B cell (primary cell): ENCODE measurements at regions not wholly inside any gene's neighbourhood (a gene's known extent, or its start where the extent isn't known, plus 50 kb on each side); places are given as distances from the start of the nearest gene placed in this dataset.
A peak's percentile ranks its signal among the peaks of the same experiment; 100 is the strongest.

Experiments
- ATAC-seq: fragments of 200-7000 bp; cut with Tn5 transposase; one replicate; pipeline ENCODE4 v1.10.0; 2021; ENCODE audit warnings: low read depth, mild to moderate bottlenecking, moderate number of reproducible peaks, moderate library complexity
- CTCF ChIA-PET: fragments of 350-600 bp; sonication (Branson Sonifier 250); formaldehyde crosslinking; loops from one replicate; lab custom pipeline; 2021; ENCODE audit warnings: antibody characterized with exemption, inconsistent platforms; lab: Charles Lee
- POLR2A ChIA-PET: fragments of 350-600 bp; sonication (Branson Sonifier 250); formaldehyde crosslinking; loops from one replicate; lab custom pipeline; 2021; ENCODE audit warnings: antibody characterized with exemption; lab: Charles Lee
- DNase-seq: peaks from one replicate; pipeline ENCODE4 v3.0.0; 2013
- H2AFZ ChIP-seq: 2 replicates; pipeline ENCODE4 v1.6.1; 2012; ENCODE audit warnings: mild to moderate bottlenecking, low read depth, low read length; ENCODE audit not compliant: insufficient read depth, poor library complexity, severe bottlenecking
- H3K27ac ChIP-seq, 2 donors: 1 replicate in 1 of 2; 2 replicates in 1 of 2; pipeline ENCODE4 v1.5.1; 2012 to 2013; ENCODE audit warnings: low read length in 2 of 2, mild to moderate bottlenecking in 2 of 2, moderate library complexity in 1 of 2
- H3K27me3 ChIP-seq, 4 experiments: fragments of 200-600 bp in 1 of 4; sonication (generic) in 1 of 4; replicated peaks in 1 of 4; 1 replicate in 2 of 4; 2 replicates in 2 of 4; pipeline versions ENCODE4 v1.6.1 to v1.7.0; 2013 to 2016; ENCODE audit warnings: low read length in 3 of 4, mild to moderate bottlenecking in 2 of 4, mixed read lengths in 1 of 4, moderate library complexity in 1 of 4; ENCODE audit not compliant: insufficient read depth in 4 of 4, control insufficient read depth in 3 of 4; ENCODE audit errors: control extremely low read depth in 1 of 4
- H3K36me3 ChIP-seq, 2 experiments: replicated peaks in 1 of 2; 1 replicate in 1 of 2; 2 replicates in 1 of 2; pipeline versions ENCODE4 v1.6.1 to v1.7.1; 2013; ENCODE audit warnings: low read length in 1 of 2; ENCODE audit not compliant: insufficient read depth in 2 of 2, control insufficient read depth in 1 of 2; ENCODE audit errors: control extremely low read depth in 1 of 2, extremely low read depth in 1 of 2
- H3K4me1 ChIP-seq, 2 donors: fragments of 200-600 bp in 1 of 2; sonication (generic) in 1 of 2; 1 replicate in 1 of 2; 2 replicates in 1 of 2; pipeline versions ENCODE4 v1.5.1 to v1.6.1; 2013 to 2017; ENCODE audit warnings: low read length in 2 of 2; ENCODE audit not compliant: control insufficient read depth in 2 of 2, insufficient read depth in 2 of 2
- H3K4me2 ChIP-seq: replicated peaks from 2 replicates; pipeline ENCODE3; 2012; ENCODE audit warnings: mild to moderate bottlenecking, low read depth, low read length; ENCODE audit not compliant: poor library complexity, severe bottlenecking
- H3K4me3 ChIP-seq, 5 experiments: fragments of 200-600 bp in 1 of 5; sonication (generic) in 1 of 5; 1 replicate in 3 of 5; 2 replicates in 2 of 5; pipeline versions ENCODE4 v1.5.1 to v1.7.0; 2011 to 2016; ENCODE audit warnings: low read length in 4 of 5, mild to moderate bottlenecking in 4 of 5, low read depth in 2 of 5, control low read depth in 1 of 5, moderate library complexity in 1 of 5; ENCODE audit not compliant: insufficient read depth in 1 of 5; ENCODE audit errors: control extremely low read depth in 1 of 5, extremely low read depth in 1 of 5
- H3K79me2 ChIP-seq: fragments of 200-600 bp; sonication (generic); one replicate; pipeline ENCODE4 v1.6.0; 2016; ENCODE audit warnings: low read length; ENCODE audit not compliant: control insufficient read depth, insufficient read depth
- H3K9ac ChIP-seq: fragments of 200-600 bp; sonication (generic); 2 replicates; pipeline ENCODE4 v1.6.1; 2017; ENCODE audit warnings: mild to moderate bottlenecking, low read length, moderate library complexity
- H3K9me3 ChIP-seq, 3 donors: one replicate each; pipeline versions ENCODE4 v1.6.1 to v1.7.1; 2013; ENCODE audit warnings: low read length in 2 of 3; ENCODE audit not compliant: control insufficient read depth in 2 of 3, insufficient read depth in 1 of 3; ENCODE audit errors: control extremely low read depth in 1 of 3
- H4K20me1 ChIP-seq: 2 replicates; pipeline ENCODE4 v1.6.0; 2012; ENCODE audit warnings: mild to moderate bottlenecking, low read length; ENCODE audit not compliant: insufficient read depth, control insufficient read depth, poor library complexity, severe bottlenecking
- H3K27ac Mint-ChIP-seq: one replicate; pipeline ENCODE4 v1.8.0; 2021; ENCODE audit warnings: mixed read lengths
- H3K27me3 Mint-ChIP-seq: one replicate; pipeline ENCODE4 v1.8.0; 2021; ENCODE audit warnings: mixed read lengths
- H3K4me1 Mint-ChIP-seq: one replicate; pipeline ENCODE4 v1.8.0; 2021; ENCODE audit warnings: mixed read lengths
- H3K4me3 Mint-ChIP-seq: one replicate; pipeline ENCODE4 v1.8.0; 2021; ENCODE audit warnings: mixed read lengths
- H3K9me3 Mint-ChIP-seq: one replicate; pipeline ENCODE4 v1.8.0; 2022; ENCODE audit warnings: mixed read lengths; ENCODE audit not compliant: insufficient read depth
- EZH2 ChIP-seq: IDR thresholded peaks from 2 replicates; pipeline ENCODE4 v1.6.1; 2012; ENCODE audit warnings: borderline replicate concordance, low read depth, mild to moderate bottlenecking, moderate library complexity, low read length; ENCODE audit not compliant: insufficient read depth, poor library complexity, severe bottlenecking
- WGBS: methylation state at CpG from one replicate; pipeline ENCODE4 v1.1.5; 2013; ENCODE audit warnings: missing lambda C conversion rate; ENCODE audit not compliant: insufficient coverage; 5-methylcytosine and 5-hydroxymethylcytosine counted together
- intact Hi-C: fragments of 100-400 bp; cut with micrococcal nuclease; formaldehyde crosslinking; loops from one replicate; pipeline ENCODE4 v1.10.0; 2022
- TF ChIP-seq, protein P1 (sequence below): fragments of 200-600 bp; IDR thresholded peaks from one replicate; pipeline ENCODE4 v1.8.0; 2022; ENCODE audit warnings: antibody characterized with exemption, mild to moderate bottlenecking

DNA sequence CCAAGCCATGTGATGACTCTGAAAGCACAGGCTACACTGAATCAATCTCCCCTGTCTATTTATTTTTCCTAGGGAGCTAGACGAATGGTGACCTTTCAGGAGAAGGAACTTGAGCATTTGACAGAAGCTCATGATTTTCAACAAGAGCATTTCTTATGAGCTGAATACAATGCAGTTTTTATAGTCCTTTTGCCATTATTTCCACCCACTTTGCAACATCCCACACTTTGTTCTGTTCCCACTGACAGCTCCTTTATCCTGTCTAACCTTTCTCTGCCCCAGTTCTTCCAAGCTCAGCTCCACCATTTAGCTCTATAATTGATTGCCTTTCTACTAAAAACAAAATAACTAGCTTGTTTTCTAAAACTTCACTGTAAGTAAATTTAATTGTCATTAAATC is 91.9 kb upstream of the PRSS1 start:
- DNase-seq = no peak
- H3K9ac ChIP-seq = no peak overlapping the region
- no peaks in the 10 kb centered on the region for H4K20me1 ChIP-seq
- TF ChIP-seq, protein P1, sequence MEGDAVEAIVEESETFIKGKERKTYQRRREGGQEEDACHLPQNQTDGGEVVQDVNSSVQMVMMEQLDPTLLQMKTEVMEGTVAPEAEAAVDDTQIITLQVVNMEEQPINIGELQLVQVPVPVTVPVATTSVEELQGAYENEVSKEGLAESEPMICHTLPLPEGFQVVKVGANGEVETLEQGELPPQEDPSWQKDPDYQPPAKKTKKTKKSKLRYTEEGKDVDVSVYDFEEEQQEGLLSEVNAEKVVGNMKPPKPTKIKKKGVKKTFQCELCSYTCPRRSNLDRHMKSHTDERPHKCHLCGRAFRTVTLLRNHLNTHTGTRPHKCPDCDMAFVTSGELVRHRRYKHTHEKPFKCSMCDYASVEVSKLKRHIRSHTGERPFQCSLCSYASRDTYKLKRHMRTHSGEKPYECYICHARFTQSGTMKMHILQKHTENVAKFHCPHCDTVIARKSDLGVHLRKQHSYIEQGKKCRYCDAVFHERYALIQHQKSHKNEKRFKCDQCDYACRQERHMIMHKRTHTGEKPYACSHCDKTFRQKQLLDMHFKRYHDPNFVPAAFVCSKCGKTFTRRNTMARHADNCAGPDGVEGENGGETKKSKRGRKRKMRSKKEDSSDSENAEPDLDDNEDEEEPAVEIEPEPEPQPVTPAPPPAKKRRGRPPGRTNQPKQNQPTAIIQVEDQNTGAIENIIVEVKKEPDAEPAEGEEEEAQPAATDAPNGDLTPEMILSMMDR = no peak
- no peak for TF ChIP-seq EZH2
- no peak overlapping the region for H3K27ac Mint-ChIP-seq
- no peaks in the 10 kb centered on the region for H3K79me2 ChIP-seq
- H3K27ac ChIP-seq = no peak overlapping the region
- POLR2A ChIA-PET = no interaction called here
- no peak overlapping the region for H3K4me2 ChIP-seq
- H3K4me3 Mint-ChIP-seq = no peak overlapping the region
- no peaks in the 10 kb centered on the region for H3K4me1 Mint-ChIP-seq
- no peaks in the 10 kb centered on the region for H3K36me3 ChIP-seq
- H2AFZ ChIP-seq = no peak overlapping the region
- no peaks in the 10 kb centered on the region for H3K4me1 ChIP-seq
- CTCF ChIA-PET = interaction anchor here (0.7 to 1.9 kb wide), 6 partner anchors 9 to 224 kb away, joined by 3 to 9 read pairs (median 4); no protein-coding TSS in a partner anchor
- peaks cover 0 to 2% (median 0%) of the 10 kb centered on the region in 3 donors for H3K9me3 ChIP-seq
- H3K9me3 Mint-ChIP-seq = no peaks in the 10 kb centered on the region
- H3K4me3 ChIP-seq = no peak overlapping the region
- no peak for ATAC-seq
- intact Hi-C loops = no loop called here
- H3K27me3 Mint-ChIP-seq = peaks cover 30% of the 10 kb centered on the region
- no CpG with 5 or more reads among the region's 1 CpG for WGBS
- H3K27me3 ChIP-seq = no peaks in the 10 kb centered on the region

DNA sequence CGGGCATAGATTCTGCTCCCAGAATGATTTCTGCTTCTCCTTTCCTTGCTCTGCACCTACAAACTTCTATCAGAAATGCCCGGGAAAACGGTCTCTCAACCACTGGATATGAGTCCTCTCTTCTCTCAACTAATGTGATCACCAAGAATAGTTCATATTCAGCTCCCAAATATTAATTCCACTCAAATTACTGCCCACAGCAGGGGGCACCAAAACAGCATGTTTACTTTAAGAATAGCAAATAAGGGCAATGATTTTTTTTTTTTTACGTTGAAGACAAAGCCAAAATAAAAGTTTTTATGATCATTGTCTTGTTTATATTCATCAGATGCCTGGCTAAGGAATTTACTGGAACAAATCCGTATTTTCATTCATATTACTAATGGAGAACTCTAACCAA is 94.9 kb upstream of the PRSS1 start:
- H3K27ac ChIP-seq = no peak overlapping the region
- no peaks in the 10 kb centered on the region for H4K20me1 ChIP-seq
- H3K27me3 ChIP-seq = no peaks in the 10 kb centered on the region
- H2AFZ ChIP-seq = no peak overlapping the region
- WGBS = no CpG with 5 or more reads among the region's 5 CpGs
- Mint-ChIP-seq H3K4me1 (no peaks in the 10 kb centered on the region), H3K27me3 (peaks cover 30% of the 10 kb centered on the region), H3K4me3 (no peak overlapping the region), H3K9me3 (no peaks in the 10 kb centered on the region), H3K27ac (no peak overlapping the region)
- CTCF ChIA-PET = interaction anchor here (0.7 to 1.7 kb wide), 9 partner anchors 87 to 348 kb away, joined by 3 to 16 read pairs (median 4); no protein-coding TSS in a partner anchor
- H3K79me2 ChIP-seq = no peaks in the 10 kb centered on the region
- no peaks in the 10 kb centered on the region for H3K4me1 ChIP-seq
- no peak overlapping the region for H3K4me2 ChIP-seq
- TF ChIP-seq EZH2 = no peak
- TF ChIP-seq, protein P1 = peak; percentile 33
- ATAC-seq = no peak
- DNase-seq = no peak
- H3K36me3 ChIP-seq = no peaks in the 10 kb centered on the region
- H3K9ac ChIP-seq = no peak overlapping the region
- intact Hi-C loops = loop anchor here (1.0 kb wide), 1 partner anchor 129 kb away; no protein-coding TSS in a partner anchor
- H3K4me3 ChIP-seq = no peak overlapping the region
- no peaks in the 10 kb centered on the region for H3K9me3 ChIP-seq
- POLR2A ChIA-PET = no interaction called here
